ENCODE measurements at regions not wholly inside any gene's neighbourhood (a gene's known extent, or its start where the extent isn't known, plus 50 kb on each side); places are given as distances from the start of the nearest gene placed in this dataset.

DNA sequence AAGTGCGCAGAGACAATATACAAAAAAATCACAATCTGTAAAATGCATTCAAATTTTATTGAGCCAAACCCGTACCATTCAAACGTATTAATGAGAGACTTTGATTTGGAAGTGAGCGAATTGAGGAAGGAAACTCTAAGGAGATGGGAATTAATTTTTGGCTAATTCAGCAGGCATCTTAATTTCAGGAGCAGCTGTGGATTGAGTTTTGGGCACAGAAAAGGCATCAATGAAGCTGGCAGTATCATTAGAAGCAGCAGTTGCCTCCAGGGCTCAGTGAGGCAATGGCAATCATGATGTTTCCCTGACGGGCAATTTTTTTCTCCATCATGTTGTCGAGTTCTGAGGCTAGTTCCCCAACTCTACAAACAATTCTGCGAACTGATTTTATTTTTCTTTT is 2041.6 kb downstream of the NCAM2 start:
- no peak for TF ChIP-seq POLR2A (IDR thresholded peaks at IDR 0.05)
- no peak for TF ChIP-seq CTCF (IDR thresholded peaks at IDR 0.05)
- TF ChIP-seq EP300 (IDR thresholded peaks at IDR 0.05) = no peak

All from upper lobe of left lung (tissue), 4 donors.